Body of pancreas (tissue), 4 donors: ENCODE measurements at regions not wholly inside any gene's neighbourhood (a gene's known extent, or its start where the extent isn't known, plus 50 kb on each side); places are given as distances from the start of the nearest gene placed in this dataset.

Source experiments
- ATAC-seq: fragments of 150-250 bp; one replicate; pipeline ENCODE4 v1.9.1; 2016
- DNase-seq, 4 donors: peaks; one replicate each; pipeline ENCODE4 v3.0.0-alpha.2; 2019
- H3K27ac ChIP-seq, 4 donors: fragments of 200-600 bp; sonication (generic); 1 replicate in 3 of 4; 2 replicates in 1 of 4; pipeline versions ENCODE4 v1.5.1 to v1.6.1; 2016 to 2019; ENCODE audit warnings: mild to moderate bottlenecking in 1 of 4, mixed read lengths in 1 of 4, moderate library complexity in 1 of 4
- H3K27me3 ChIP-seq, 2 donors: fragments of 200-600 bp; sonication (generic); one replicate each; pipeline ENCODE4 v1.6.0; 2016; ENCODE audit warnings: mild to moderate bottlenecking in 1 of 2
- H3K36me3 ChIP-seq, 2 donors: fragments of 200-600 bp; sonication (generic); replicated peaks in 1 of 2; 2 replicates each; pipeline ENCODE4 v1.5.1; 2016; ENCODE audit warnings: low read depth in 2 of 2; ENCODE audit not compliant: insufficient read depth in 1 of 2
- H3K4me1 ChIP-seq: fragments of 200-600 bp; sonication (generic); one replicate; pipeline ENCODE4 v1.6.0; 2016
- H3K4me3 ChIP-seq, 2 donors: fragments of 200-600 bp; sonication (generic); 1 replicate in 1 of 2; 2 replicates in 1 of 2; pipeline ENCODE4 v1.5.1; 2016 to 2019
- H3K9me3 ChIP-seq, 3 donors: fragments of 200-600 bp; sonication (generic); 1 replicate in 2 of 3; 2 replicates in 1 of 3; pipeline ENCODE4 v1.5.1; 2016
- CTCF ChIP-seq, 7 experiments: fragments of 450-650 bp in 4 of 7; fragments of 200-600 bp in 3 of 7; sonication (generic) in 3 of 7; IDR thresholded peaks; one replicate each; pipeline ENCODE4 v1.5.1; 2016 to 2019; ENCODE audit warnings: antibody characterized with exemption in 7 of 7
- POLR2A ChIP-seq, 3 donors: fragments of 450-650 bp; IDR thresholded peaks; one replicate each; pipeline ENCODE4 v1.6.1; 2016; ENCODE audit warnings: antibody characterized with exemption in 3 of 3, mild to moderate bottlenecking in 2 of 3
- WGBS, 2 donors: methylation state at CpG; one replicate each; pipeline ENCODE4 v1.1.5; 2017; 5-methylcytosine and 5-hydroxymethylcytosine counted together
- intact Hi-C: fragments of 100-400 bp; cut with DNase I; formaldehyde crosslinking; loops from one replicate; pipeline ENCODE4 v1.15.1; 2023

- no peaks in the 10 kb centered on the region for H3K9me3 ChIP-seq
- TF ChIP-seq POLR2A (IDR thresholded peaks at IDR 0.05) (no peak), CTCF (IDR thresholded peaks at IDR 0.05) (no peak)
- H3K27ac ChIP-seq: no peak overlapping the region
- H3K36me3 ChIP-seq: no peaks in the 10 kb centered on the region
- ATAC-seq: no peak
- DNase-seq: no peak
- no peak overlapping the region for H3K4me3 ChIP-seq
- intact Hi-C loops: no loop called here
- no peaks in the 10 kb centered on the region for H3K4me1 ChIP-seq
- no peaks in the 10 kb centered on the region for H3K27me3 ChIP-seq
Measured at GRCh38 chr2:125167820-125168219, 1142.7 kb downstream of the CNTNAP5 start.

GRCh38 chr2:125168442-125168841, 1143.4 kb downstream of the CNTNAP5 start:
- TF ChIP-seq POLR2A (IDR thresholded peaks at IDR 0.05) (no peak), CTCF (IDR thresholded peaks at IDR 0.05) (no peak)
- ATAC-seq (no peak), DNase-seq (no peak)
- Histone ChIP-seq H3K27me3 (no peaks in the 10 kb centered on the region), H3K36me3 (no peaks in the 10 kb centered on the region), H3K27ac (no peak overlapping the region), H3K9me3 (no peaks in the 10 kb centered on the region), H3K4me3 (no peak overlapping the region), H3K4me1 (no peaks in the 10 kb centered on the region)
- 72 to 75% methylated on average over 2 of the region's 2 CpGs for WGBS, 2 donors
- intact Hi-C loops: no loop called here

- ATAC-seq: no peak
- Histone ChIP-seq H3K27me3 (no peaks in the 10 kb centered on the region), H3K36me3 (no peaks in the 10 kb centered on the region), H3K27ac (no peak overlapping the region), H3K4me3 (no peak overlapping the region), H3K4me1 (no peaks in the 10 kb centered on the region), H3K9me3 (no peaks in the 10 kb centered on the region)
- intact Hi-C loops: no loop called here
- 55 to 75% methylated on average over 6 of the region's 6 CpGs for WGBS, 2 donors
- TF ChIP-seq POLR2A (IDR thresholded peaks at IDR 0.05) (no peak), CTCF (IDR thresholded peaks at IDR 0.05) (no peak)
- no peak for DNase-seq
Measured at GRCh38 chr2:125169022-125169763, 1144.1 kb downstream of the CNTNAP5 start.

- no peak overlapping the region for H3K4me3 ChIP-seq
- TF ChIP-seq POLR2A (IDR thresholded peaks at IDR 0.05): no peak
- no peak for TF ChIP-seq CTCF (IDR thresholded peaks at IDR 0.05)
- H3K27ac ChIP-seq: no peak overlapping the region
- DNase-seq: no peak
- intact Hi-C loops: no loop called here
- no peak for ATAC-seq
- H3K36me3 ChIP-seq: no peaks in the 10 kb centered on the region
- no peaks in the 10 kb centered on the region for H3K4me1 ChIP-seq
- H3K27me3 ChIP-seq: no peaks in the 10 kb centered on the region
- WGBS, 2 donors: 93 to 96% methylated on average over 3 of the region's 3 CpGs
- H3K9me3 ChIP-seq: no peaks in the 10 kb centered on the region
Measured at GRCh38 chr2:125169764-125170146, 1144.7 kb downstream of the CNTNAP5 start.

GRCh38 chr2:125172181-125172580, 1147.1 kb downstream of the CNTNAP5 start:
- Histone ChIP-seq H3K27ac (no peak overlapping the region), H3K27me3 (no peaks in the 10 kb centered on the region), H3K36me3 (no peaks in the 10 kb centered on the region), H3K4me3 (no peak overlapping the region), H3K9me3 (no peaks in the 10 kb centered on the region), H3K4me1 (no peaks in the 10 kb centered on the region)
- intact Hi-C loops: no loop called here
- WGBS, 2 donors: 82% methylated on average over 1 of the region's 1 CpG
- TF ChIP-seq CTCF (IDR thresholded peaks at IDR 0.05) (no peak), POLR2A (IDR thresholded peaks at IDR 0.05) (no peak)
- ATAC-seq: no peak
- no peak for DNase-seq
